IPS-15b (cell line): ENCODE measurements at regions not wholly inside any gene's neighbourhood (a gene's known extent, or its start where the extent isn't known, plus 50 kb on each side); places are given as distances from the start of the nearest gene placed in this dataset.
"Not testable (repeated sequence)": the region's sequence is repeated elsewhere in the genome, so short reads cannot be mapped to it uniquely, and the experiment has no call there.

ENCODE experiments used
- H3K27me3 ChIP-seq: one replicate; pipeline ENCODE4 v1.6.1; 2013; ENCODE audit warnings: low read length; ENCODE audit not compliant: control insufficient read depth, insufficient read depth
- H3K36me3 ChIP-seq: one replicate; pipeline ENCODE4 v1.6.1; 2013; ENCODE audit warnings: low read length; ENCODE audit not compliant: control insufficient read depth, insufficient read depth
- H3K4me1 ChIP-seq: one replicate; pipeline ENCODE4 v1.6.1; 2013; ENCODE audit warnings: mild to moderate bottlenecking, low read length; ENCODE audit not compliant: control insufficient read depth, insufficient read depth
- H3K4me3 ChIP-seq: one replicate; pipeline ENCODE4 v1.5.1; 2013; ENCODE audit warnings: low read depth, low read length
- H3K9ac ChIP-seq: one replicate; pipeline ENCODE4 v1.6.1; 2013; ENCODE audit warnings: low read depth, mild to moderate bottlenecking, low read length
- H3K9me3 ChIP-seq: one replicate; pipeline ENCODE4 v1.6.1; 2013; ENCODE audit warnings: mild to moderate bottlenecking, low read length; ENCODE audit not compliant: control insufficient read depth, insufficient read depth

DNA sequence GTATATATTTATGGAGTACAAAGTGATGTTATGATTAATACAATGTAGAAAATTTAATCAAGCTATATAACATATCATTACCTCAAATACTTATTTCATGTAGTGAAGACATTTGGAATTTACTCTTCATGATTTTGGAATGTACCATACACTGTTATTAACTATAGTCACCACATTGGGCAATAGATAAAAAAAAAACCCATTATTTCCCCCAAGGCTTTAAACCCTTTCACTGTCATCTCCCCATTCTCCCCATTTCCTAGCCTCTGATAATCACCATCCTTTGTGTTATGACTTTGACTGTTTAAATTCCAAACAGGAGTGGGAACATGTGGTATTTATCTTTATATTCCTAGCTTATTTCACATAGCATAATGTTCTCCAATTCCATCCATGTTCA is 2189.1 kb upstream of the AGA start:
- Histone ChIP-seq H3K4me3 (no peak overlapping the region), H3K9me3 (no peaks in the 10 kb centered on the region)

DNA sequence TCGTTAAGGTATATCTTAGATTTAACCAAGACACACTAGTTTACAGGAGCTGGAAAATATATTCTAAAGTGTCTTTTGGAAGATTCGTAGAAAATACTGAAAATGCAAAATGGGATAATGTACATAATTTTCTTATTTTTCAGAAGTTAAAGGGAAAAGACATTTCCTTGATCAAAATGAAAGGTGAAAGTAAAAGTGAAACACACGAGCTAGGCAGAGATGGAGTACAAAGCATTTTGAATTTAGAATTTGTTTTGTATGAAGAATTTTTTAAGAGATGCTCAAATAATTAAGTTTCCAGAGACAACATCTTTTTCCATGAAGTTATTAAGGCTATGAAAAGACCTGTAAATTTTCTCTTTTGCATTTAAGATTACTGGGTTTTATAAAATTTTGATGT is 2192.6 kb upstream of the AGA start:
- Histone ChIP-seq H3K27me3 (no peaks in the 10 kb centered on the region), H3K36me3 (no peaks in the 10 kb centered on the region), H3K9ac (no peak overlapping the region), H3K4me1 (no peaks in the 10 kb centered on the region), H3K4me3 (no peak overlapping the region), H3K9me3 (no peaks in the 10 kb centered on the region)

More for the DNA sequence above, 2189.1 kb upstream of the AGA start:
- no peaks in the 10 kb centered on the region for H3K36me3 ChIP-seq
- H3K4me1 ChIP-seq = no peaks in the 10 kb centered on the region
- H3K27me3 ChIP-seq = no peaks in the 10 kb centered on the region
- no peak overlapping the region for H3K9ac ChIP-seq

DNA sequence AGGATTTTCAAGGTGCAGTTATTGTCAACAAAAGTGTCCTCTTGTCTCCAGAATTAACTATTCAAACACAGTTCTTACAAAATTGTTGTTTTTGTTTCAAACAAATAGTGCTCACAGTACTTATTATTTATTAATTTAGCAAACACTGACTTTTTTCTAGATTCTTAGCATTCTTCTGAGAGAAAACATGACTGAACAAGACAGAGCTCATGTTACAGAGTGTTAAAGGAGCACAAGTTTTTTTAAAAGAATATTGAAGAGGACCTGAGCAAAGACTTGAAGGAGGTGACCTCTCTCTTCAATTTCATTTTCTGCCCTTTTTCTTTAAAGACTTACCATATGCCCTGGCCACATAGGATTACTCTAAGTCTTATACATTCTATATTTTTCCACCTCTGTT is 2220.3 kb upstream of the AGA start:
- no peak overlapping the region for H3K9ac ChIP-seq
- H3K9me3 ChIP-seq = no peaks in the 10 kb centered on the region
- no peak overlapping the region for H3K4me3 ChIP-seq
- no peaks in the 10 kb centered on the region for H3K27me3 ChIP-seq
- no peaks in the 10 kb centered on the region for H3K4me1 ChIP-seq
- no peaks in the 10 kb centered on the region for H3K36me3 ChIP-seq

DNA sequence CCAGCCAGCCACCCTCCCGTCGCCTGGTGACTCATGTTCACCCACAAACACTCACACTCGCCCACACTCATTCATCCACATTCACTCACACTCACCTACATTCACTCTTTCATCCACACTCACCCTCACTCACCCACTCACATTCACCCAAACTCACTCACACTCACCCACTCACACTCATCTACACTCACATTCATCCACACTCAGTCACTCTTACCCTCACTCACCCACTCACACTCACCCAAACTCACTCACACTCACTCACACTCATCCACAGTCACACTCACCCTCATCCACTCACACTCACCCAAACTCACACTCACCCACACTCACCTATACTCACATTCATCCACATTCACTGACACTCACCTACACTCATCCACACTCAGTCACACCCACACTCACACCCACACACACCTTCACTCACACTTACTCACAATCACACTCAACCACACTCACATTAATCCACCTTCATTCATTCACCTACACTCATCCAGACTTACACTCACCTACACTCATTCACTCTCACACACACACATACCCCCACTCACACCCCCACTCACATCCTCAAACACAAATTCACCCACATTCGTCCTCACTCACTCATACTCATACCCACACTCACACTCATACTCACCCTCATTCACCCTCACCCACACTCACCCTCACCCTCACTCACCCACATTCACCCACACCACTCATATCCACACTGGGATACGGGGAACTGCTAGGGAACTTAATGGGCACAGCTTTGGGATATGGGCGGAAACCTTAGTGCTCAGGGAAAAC is 2221.6 kb upstream of the AGA start:
- Histone ChIP-seq H3K4me1 (no peaks in the 10 kb centered on the region), H3K4me3 (no peak overlapping the region), H3K9me3 (no peaks in the 10 kb centered on the region), H3K9ac (no peak overlapping the region), H3K27me3 (no peaks in the 10 kb centered on the region), H3K36me3 (no peaks in the 10 kb centered on the region)

DNA sequence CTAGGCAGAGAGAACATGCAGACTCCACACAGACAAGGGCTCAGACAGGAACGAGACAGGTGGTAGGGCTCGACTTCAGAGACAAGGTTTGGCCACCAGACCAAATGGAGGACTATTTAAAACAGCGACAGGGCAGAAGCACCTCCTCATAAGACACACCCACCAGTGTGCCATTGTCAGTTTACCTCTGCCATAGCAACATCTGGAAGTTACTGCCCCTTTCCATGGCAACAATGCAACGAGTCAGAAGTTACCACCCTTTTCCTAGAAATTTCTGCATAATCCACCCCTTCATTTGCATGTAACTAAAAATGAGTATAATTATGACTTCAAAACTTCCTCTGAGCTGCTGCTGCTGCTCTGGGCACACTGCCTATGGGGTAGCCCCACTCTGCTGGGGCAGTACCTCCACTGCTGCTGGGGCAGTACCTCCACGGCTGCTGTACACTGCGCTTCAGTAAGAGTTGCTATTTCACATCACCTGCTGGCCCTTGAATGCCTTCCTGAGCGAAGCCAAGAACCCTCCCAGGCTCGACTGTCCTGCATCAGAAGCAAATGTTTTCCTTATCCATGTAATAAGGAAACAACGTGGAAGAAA is 2222.3 kb upstream of the AGA start:
- Histone ChIP-seq H3K9ac (no peak overlapping the region), H3K27me3 (no peaks in the 10 kb centered on the region), H3K9me3 (no peaks in the 10 kb centered on the region), H3K4me1 (no peaks in the 10 kb centered on the region), H3K36me3 (no peaks in the 10 kb centered on the region), H3K4me3 (no peak overlapping the region)

DNA sequence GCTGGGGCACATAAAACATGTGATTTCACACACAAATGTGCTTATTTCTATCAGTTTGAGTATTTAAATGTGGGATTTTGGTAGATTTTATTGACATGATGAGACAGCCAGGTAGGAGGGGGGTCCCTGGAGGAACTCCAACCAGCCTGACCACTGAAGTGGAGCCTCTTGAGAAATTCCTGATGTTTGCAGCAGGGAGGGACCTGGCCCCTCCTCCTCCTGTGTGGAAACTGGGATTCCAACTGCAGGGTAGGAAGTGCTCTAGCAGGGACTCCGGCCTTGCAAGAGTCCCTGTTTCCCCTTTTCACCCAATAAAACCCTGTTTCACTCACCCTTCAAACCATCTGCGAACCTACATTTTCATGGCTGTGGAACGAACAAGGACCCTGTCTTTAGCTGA is 2224.0 kb upstream of the AGA start:
- H3K9me3 ChIP-seq = no peaks in the 10 kb centered on the region
- H3K27me3 ChIP-seq = no peaks in the 10 kb centered on the region
- H3K36me3 ChIP-seq = no peaks in the 10 kb centered on the region
- H3K4me3 ChIP-seq = no peak overlapping the region
- no peak overlapping the region for H3K9ac ChIP-seq
- H3K4me1 ChIP-seq = no peaks in the 10 kb centered on the region

DNA sequence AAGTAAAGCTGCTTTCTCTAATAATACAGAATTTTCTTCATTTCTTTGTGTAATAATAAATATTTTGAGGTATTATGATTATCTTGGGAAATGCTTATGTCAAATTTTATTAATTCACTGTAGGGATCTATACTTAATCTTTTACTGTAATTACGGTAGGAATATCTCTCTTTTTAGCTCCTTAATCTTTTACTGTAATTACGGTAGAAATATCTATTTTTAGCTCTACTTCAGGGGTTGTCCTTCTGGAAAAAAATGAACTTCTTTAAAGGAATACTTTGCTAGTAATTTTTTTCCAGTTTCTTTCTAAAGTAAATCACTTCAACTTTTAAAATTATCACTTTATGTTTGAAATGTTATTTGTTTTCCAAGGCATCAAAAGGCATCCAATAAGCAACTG is 2229.4 kb upstream of the AGA start:
- H3K27me3 ChIP-seq = no peaks in the 10 kb centered on the region
- H3K4me3 ChIP-seq = no peak overlapping the region
- H3K4me1 ChIP-seq = no peaks in the 10 kb centered on the region
- H3K9ac ChIP-seq = no peak overlapping the region
- H3K36me3 ChIP-seq = no peaks in the 10 kb centered on the region
- H3K9me3 ChIP-seq = no peaks in the 10 kb centered on the region

DNA sequence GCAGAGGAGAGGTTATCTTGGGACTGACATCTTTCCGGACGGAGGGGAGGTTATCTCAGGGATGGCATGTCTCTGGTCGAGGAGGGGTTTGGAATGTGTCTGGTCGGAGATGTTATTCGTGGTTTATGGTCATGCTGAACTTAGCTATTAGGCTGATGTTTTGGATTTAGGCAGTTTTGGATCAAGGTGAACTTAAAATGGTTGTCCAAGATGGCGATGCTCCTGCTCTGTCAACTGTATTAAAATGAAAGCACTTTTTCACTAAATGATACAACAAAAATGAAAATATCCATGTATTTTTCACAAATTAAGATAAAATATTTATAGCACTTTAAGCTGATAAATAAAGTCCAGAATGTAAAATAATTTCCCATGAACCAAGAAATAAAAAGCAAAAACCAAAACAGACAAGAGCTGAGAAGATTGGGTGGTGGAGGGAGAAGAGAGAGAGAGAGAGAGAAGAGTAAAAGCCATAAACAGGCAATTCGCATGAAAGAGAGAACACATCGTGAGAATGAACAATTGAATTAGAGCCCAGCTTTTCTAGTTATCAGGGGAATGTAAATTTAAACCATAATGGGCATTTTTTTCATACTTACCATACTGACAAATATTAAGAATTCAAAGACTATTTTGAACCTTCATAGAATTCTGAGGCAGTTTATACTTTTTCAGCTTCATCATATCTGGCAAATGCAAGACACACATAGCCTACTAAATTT is 2236.0 kb upstream of the AGA start:
- Histone ChIP-seq H3K36me3 (no peaks in the 10 kb centered on the region), H3K27me3 (no peaks in the 10 kb centered on the region), H3K4me3 (no peak overlapping the region), H3K4me1 (no peaks in the 10 kb centered on the region), H3K9me3 (no peaks in the 10 kb centered on the region), H3K9ac (no peak overlapping the region)

DNA sequence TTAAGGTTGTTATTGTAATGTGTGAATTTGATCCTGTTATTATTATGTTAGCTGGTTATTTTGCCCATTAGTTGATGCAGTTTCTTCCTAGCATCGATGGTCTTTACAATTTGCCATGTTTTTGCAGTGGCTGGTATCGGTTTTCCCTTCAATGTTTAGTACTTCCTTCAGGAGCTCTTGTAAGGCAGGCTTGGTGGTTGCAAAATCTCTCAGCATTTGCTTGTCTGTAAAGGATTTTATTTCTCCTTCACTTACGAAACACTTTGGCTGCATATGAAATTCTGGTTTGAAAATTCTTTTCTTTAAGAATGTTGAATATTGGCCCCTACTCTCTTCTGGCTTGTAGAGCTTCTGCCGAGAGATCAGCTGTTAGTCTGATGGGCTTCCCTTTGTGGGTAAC is 2241.4 kb upstream of the AGA start:
- H3K9ac ChIP-seq, H3K4me1 ChIP-seq, H3K4me3 ChIP-seq, H3K9me3 ChIP-seq, H3K36me3 ChIP-seq, H3K27me3 ChIP-seq: not testable (repeated sequence)

DNA sequence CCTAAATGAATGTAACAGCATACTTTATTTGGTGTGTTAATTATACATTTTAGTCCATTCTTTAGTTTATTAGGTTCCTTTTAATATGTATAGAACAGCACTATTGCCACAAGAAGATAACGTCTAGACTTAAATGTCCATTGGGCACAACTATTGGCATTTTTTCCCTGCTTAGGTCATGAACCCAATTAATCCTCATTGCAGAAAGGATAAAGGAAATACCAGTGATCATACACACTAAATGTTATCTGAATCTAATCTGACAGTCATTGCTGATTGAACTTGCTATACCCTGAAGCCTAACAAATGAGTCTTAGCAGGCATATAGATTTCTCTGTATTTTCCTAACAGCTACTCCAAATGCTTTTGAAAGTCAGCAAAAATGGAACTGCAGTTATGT is 2250.0 kb upstream of the AGA start:
- Histone ChIP-seq H3K4me1 (no peaks in the 10 kb centered on the region), H3K27me3 (no peaks in the 10 kb centered on the region), H3K36me3 (no peaks in the 10 kb centered on the region), H3K9ac (no peak overlapping the region), H3K9me3 (no peaks in the 10 kb centered on the region), H3K4me3 (no peak overlapping the region)

DNA sequence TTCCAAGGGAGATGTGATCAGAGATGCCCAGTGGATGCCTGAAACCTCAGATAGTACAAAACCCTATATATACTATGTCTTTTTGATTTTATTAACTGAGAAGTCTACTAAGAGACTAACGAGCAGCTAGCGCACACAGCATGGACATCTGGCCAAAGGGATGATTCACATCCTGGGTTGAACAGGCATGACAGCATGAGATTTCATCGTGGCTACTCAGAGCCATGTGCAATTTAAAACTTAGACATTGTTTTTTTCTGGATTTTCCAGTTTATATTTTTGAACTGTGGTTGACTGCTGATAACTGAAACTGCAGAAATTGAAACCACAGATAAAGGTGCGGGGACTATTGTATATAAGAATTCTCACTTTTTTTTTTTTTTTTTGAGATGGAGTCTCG is 2252.9 kb upstream of the AGA start:
- H3K4me1 ChIP-seq = no peaks in the 10 kb centered on the region
- no peaks in the 10 kb centered on the region for H3K36me3 ChIP-seq
- H3K4me3 ChIP-seq = no peak overlapping the region
- no peak overlapping the region for H3K9ac ChIP-seq
- no peaks in the 10 kb centered on the region for H3K27me3 ChIP-seq
- no peaks in the 10 kb centered on the region for H3K9me3 ChIP-seq

DNA sequence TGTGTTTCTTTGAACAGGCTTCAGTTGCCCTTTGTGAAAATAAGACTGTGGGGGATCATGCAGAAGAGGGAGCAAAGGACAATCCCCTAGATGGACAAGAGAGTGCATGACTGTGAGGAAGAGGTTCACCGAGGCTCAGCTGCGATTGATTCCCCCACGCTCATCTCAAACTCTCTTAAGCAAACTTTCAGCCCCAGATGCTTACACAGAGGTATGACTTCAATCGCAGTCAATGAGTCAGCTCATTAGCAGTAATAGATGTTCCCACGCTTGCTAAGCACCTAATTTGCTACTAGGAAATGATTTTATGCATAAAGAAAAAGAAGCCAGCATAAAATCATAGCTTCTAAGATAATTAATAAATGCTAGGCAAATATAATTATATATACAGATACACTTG is 2256.1 kb upstream of the AGA start:
- H3K27me3 ChIP-seq = no peaks in the 10 kb centered on the region
- no peaks in the 10 kb centered on the region for H3K36me3 ChIP-seq
- no peaks in the 10 kb centered on the region for H3K4me1 ChIP-seq
- H3K4me3 ChIP-seq = no peak overlapping the region
- H3K9me3 ChIP-seq = no peaks in the 10 kb centered on the region
- no peak overlapping the region for H3K9ac ChIP-seq
